ENCODE measurements at regions not wholly inside any gene's neighbourhood (a gene's known extent, or its start where the extent isn't known, plus 50 kb on each side); places are given as distances from the start of the nearest gene placed in this dataset.
A peak's percentile ranks its signal among the peaks of the same experiment; 100 is the strongest.

- TF ChIP-seq CTCF (IDR thresholded peaks at IDR 0.05; ENCODE audit: borderline replicate concordance, extremely low read depth, low read length, poor library complexity, severe bottlenecking) (peak; percentile 62), EZH2 (IDR thresholded peaks at IDR 0.05; ENCODE audit: borderline replicate concordance, low read depth, low read length, severe bottlenecking) (no peak)
Observed at GRCh38 chr16:85347213-85347591, 234.9 kb upstream of the CIBAR2 start.
